IPS-20b (cell line): ENCODE measurements at regions not wholly inside any gene's neighbourhood (a gene's known extent, or its start where the extent isn't known, plus 50 kb on each side); places are given as distances from the start of the nearest gene placed in this dataset.

Experiments
- H3K27ac ChIP-seq: one replicate; pipeline ENCODE4 v1.5.1; 2013; ENCODE audit warnings: low read length
- H3K27me3 ChIP-seq: 2 replicates; pipeline ENCODE4 v1.6.1; 2013; ENCODE audit warnings: mild to moderate bottlenecking, low read length, inconsistent platforms; ENCODE audit not compliant: insufficient read depth
- H3K36me3 ChIP-seq: 2 replicates; pipeline ENCODE4 v1.6.1; 2013; ENCODE audit warnings: low read depth, mild to moderate bottlenecking, inconsistent platforms, low read length, moderate library complexity; ENCODE audit not compliant: insufficient read depth
- H3K4me1 ChIP-seq: 2 replicates; pipeline ENCODE4 v1.6.1; 2013; ENCODE audit warnings: mild to moderate bottlenecking, control low read depth, inconsistent platforms, low read length, moderate library complexity; ENCODE audit not compliant: insufficient read depth
- H3K4me3 ChIP-seq: 2 replicates; pipeline ENCODE4 v1.5.1; 2013; ENCODE audit warnings: mild to moderate bottlenecking, low read length, inconsistent platforms
- H3K9ac ChIP-seq: 2 replicates; pipeline ENCODE4 v1.6.1; 2013; ENCODE audit warnings: low read depth, mild to moderate bottlenecking, inconsistent platforms, low read length, moderate library complexity
- H3K9me3 ChIP-seq: 2 replicates; pipeline ENCODE4 v1.6.1; 2013; ENCODE audit warnings: mild to moderate bottlenecking, low read depth, low read length, inconsistent platforms; ENCODE audit not compliant: insufficient read depth

- H3K27me3 ChIP-seq, result no peaks in the 10 kb centered on the region
- H3K4me3 ChIP-seq, result no peak overlapping the region
- H3K36me3 ChIP-seq, result no peaks in the 10 kb centered on the region
- H3K9ac ChIP-seq, result no peak overlapping the region
- H3K9me3 ChIP-seq, result peaks cover 4% of the 10 kb centered on the region; the same call in 1 of the 2 replicates
- no peaks in the 10 kb centered on the region for H3K4me1 ChIP-seq
- H3K27ac ChIP-seq, result no peak overlapping the region
These were observed 190.6 kb upstream of the HS3ST3A1 start for GRCh38 chr17:13792314-13792713.

DNA sequence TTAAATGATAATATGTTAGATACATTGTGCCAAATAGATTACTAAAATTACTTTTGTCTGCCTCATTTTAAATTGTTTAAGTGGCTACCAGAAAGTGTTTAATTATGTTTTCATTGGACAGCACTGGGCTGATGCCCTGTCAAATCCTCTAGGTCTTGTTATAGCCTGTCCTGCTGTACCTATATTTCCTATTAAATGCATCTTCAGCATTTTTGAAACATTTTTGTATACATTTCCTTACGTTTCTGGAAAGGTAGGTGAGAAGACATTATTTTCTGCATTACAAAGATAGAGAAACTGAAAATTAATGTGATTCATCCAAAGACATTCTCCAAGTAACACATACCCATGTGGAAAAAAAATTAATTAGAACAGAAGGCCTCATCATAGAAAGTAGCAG lies 192.2 kb upstream of the HS3ST3A1 start:
- no peaks in the 10 kb centered on the region for H3K27me3 ChIP-seq
- H3K4me3 ChIP-seq, result no peak overlapping the region
- no peaks in the 10 kb centered on the region for H3K36me3 ChIP-seq
- H3K4me1 ChIP-seq, result no peaks in the 10 kb centered on the region
- no peak overlapping the region for H3K9ac ChIP-seq
- peaks cover 4% of the 10 kb centered on the region; the same call in 1 of the 2 replicates for H3K9me3 ChIP-seq
- no peak overlapping the region for H3K27ac ChIP-seq

GRCh38 chr17:13797863-13798262 lies 196.1 kb upstream of the HS3ST3A1 start:
- Histone ChIP-seq H3K27ac (no peak overlapping the region), H3K27me3 (no peaks in the 10 kb centered on the region), H3K4me1 (no peaks in the 10 kb centered on the region), H3K4me3 (no peak overlapping the region), H3K9ac (no peak overlapping the region), H3K36me3 (no peaks in the 10 kb centered on the region), H3K9me3 (no peaks in the 10 kb centered on the region)

GRCh38 chr17:13806092-13806491 lies 204.4 kb upstream of the HS3ST3A1 start:
- Histone ChIP-seq H3K36me3 (no peaks in the 10 kb centered on the region), H3K4me3 (no peak overlapping the region), H3K27me3 (no peaks in the 10 kb centered on the region), H3K9me3 (no peaks in the 10 kb centered on the region), H3K4me1 (no peaks in the 10 kb centered on the region), H3K9ac (no peak overlapping the region), H3K27ac (no peak overlapping the region)

DNA sequence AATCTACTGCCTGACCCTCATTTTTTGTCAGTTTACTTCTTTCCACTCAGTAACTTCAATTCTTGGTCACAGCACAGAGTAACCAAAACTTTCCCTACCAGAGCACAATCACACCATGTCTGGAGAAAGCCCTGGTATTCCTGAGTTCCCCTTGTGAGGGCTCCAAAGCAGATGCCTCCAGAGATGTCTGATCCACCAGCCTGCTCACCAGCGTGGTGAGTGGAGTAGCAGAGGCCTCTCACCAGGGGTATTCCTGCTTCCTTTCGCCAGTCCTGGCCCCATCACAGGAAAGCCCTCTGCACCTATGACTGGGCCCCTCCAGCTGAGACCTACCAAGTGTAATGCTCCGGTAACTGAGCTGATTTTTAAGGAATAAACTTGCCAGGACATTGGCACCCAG lies 205.4 kb upstream of the HS3ST3A1 start:
- H3K36me3 ChIP-seq, result no peaks in the 10 kb centered on the region

GRCh38 chr17:13812350-13812749 lies 210.6 kb upstream of the HS3ST3A1 start:
- H3K36me3 ChIP-seq, result no peaks in the 10 kb centered on the region
- H3K27ac ChIP-seq, result no peak overlapping the region
- no peak overlapping the region for H3K4me3 ChIP-seq
- H3K9me3 ChIP-seq, result no peaks in the 10 kb centered on the region
- H3K9ac ChIP-seq, result no peak overlapping the region
- no peaks in the 10 kb centered on the region for H3K27me3 ChIP-seq
- no peaks in the 10 kb centered on the region for H3K4me1 ChIP-seq

More for the DNA sequence above, 205.4 kb upstream of the HS3ST3A1 start:
- Histone ChIP-seq H3K9ac (no peak overlapping the region), H3K9me3 (no peaks in the 10 kb centered on the region), H3K4me1 (no peaks in the 10 kb centered on the region), H3K4me3 (no peak overlapping the region), H3K27me3 (no peaks in the 10 kb centered on the region), H3K27ac (no peak overlapping the region)

DNA sequence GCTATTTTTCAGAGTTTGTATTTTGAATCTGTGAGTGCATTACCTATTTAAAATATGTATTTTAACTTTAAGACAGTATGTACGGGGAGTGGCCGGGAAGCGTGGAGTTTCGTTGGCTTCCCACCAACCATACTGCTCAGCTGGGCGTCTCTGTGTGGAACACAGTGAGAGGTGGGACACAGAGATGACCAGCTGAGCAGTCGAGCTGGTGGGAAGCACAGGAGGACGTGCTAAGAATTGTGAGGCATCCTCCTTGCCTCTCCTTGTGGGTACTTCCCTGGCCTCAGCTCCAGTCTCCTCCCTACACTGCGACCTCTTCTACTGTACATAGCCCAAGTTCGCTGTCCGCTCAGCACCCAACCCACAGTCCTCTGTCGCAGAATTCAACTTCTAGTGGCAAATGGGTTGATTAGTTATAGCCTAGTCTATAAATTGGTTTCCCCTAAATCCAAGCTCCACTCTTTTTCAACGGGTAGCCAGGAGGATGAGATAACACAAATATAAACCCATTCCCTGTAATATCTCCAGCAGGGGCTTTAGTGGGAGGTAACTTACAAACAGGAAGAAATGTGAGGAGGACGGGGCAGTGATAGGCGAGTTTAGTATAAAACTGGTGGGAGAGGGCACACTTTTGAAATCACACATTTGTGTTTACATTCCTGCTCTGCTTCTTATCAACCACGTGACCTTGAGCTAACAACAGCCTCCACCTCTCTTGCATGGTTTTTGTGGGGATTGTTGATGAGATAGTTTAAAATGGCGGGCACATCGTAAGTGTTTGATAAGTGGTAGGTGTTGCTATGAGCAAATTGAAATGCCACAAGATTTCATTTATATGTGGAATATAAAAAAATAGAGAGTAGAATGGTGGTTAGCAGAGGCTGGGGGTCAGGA lies 211.9 kb upstream of the HS3ST3A1 start:
- H3K9me3 ChIP-seq, result no peaks in the 10 kb centered on the region
- no peaks in the 10 kb centered on the region for H3K4me1 ChIP-seq
- H3K27me3 ChIP-seq, result no peaks in the 10 kb centered on the region
- no peak overlapping the region for H3K4me3 ChIP-seq
- no peaks in the 10 kb centered on the region for H3K36me3 ChIP-seq
- no peak overlapping the region for H3K27ac ChIP-seq
- no peak overlapping the region for H3K9ac ChIP-seq

DNA sequence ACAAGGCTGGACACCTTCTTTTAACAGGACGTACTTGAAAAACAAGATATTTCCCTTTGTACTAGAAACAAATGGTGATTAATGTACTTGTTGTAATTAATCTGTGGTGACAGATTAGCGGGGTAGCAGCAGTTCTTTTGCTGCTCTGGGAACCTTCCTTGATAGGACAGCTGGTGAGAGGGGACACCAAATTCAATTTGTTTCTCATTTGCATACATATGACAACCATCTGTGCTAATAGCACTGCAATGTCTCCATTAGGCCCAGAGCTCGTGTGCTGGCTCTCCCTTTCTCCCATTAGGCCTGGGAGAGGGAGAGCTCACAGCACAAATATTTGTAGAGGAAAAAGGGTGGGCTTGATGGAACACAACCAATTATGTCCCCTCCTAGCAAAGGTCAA lies 221.0 kb upstream of the HS3ST3A1 start:
- Histone ChIP-seq H3K4me1 (no peaks in the 10 kb centered on the region), H3K27me3 (no peaks in the 10 kb centered on the region), H3K27ac (no peak overlapping the region), H3K9ac (no peak overlapping the region), H3K36me3 (no peaks in the 10 kb centered on the region), H3K4me3 (no peak overlapping the region), H3K9me3 (no peaks in the 10 kb centered on the region)

- H3K27ac ChIP-seq, result no peak overlapping the region
- no peak overlapping the region for H3K4me3 ChIP-seq
- H3K9me3 ChIP-seq, result no peaks in the 10 kb centered on the region
These were observed 223.9 kb upstream of the HS3ST3A1 start for GRCh38 chr17:13825526-13826040.

GRCh38 chr17:13827118-13827517 lies 225.4 kb upstream of the HS3ST3A1 start:
- Histone ChIP-seq H3K27me3 (no peaks in the 10 kb centered on the region), H3K4me3 (no peak overlapping the region), H3K36me3 (no peaks in the 10 kb centered on the region), H3K9me3 (no peaks in the 10 kb centered on the region), H3K27ac (no peak overlapping the region), H3K9ac (no peak overlapping the region), H3K4me1 (no peaks in the 10 kb centered on the region)

More at GRCh38 chr17:13825526-13826040, 223.9 kb upstream of the HS3ST3A1 start:
- Histone ChIP-seq H3K9ac (no peak overlapping the region), H3K36me3 (no peaks in the 10 kb centered on the region), H3K27me3 (no peaks in the 10 kb centered on the region), H3K4me1 (no peaks in the 10 kb centered on the region)

GRCh38 chr17:13833921-13834320 lies 232.2 kb upstream of the HS3ST3A1 start:
- H3K36me3 ChIP-seq, result no peaks in the 10 kb centered on the region
- no peak overlapping the region for H3K27ac ChIP-seq
- no peaks in the 10 kb centered on the region for H3K9me3 ChIP-seq
- H3K9ac ChIP-seq, result no peak overlapping the region
- H3K4me1 ChIP-seq, result no peaks in the 10 kb centered on the region
- no peaks in the 10 kb centered on the region for H3K27me3 ChIP-seq
- H3K4me3 ChIP-seq, result no peak overlapping the region

GRCh38 chr17:13835151-13835550 lies 233.4 kb upstream of the HS3ST3A1 start:
- no peak overlapping the region for H3K9ac ChIP-seq
- H3K27me3 ChIP-seq, result no peaks in the 10 kb centered on the region
- no peaks in the 10 kb centered on the region for H3K4me1 ChIP-seq
- no peaks in the 10 kb centered on the region for H3K36me3 ChIP-seq
- H3K9me3 ChIP-seq, result no peaks in the 10 kb centered on the region
- no peak overlapping the region for H3K27ac ChIP-seq
- no peak overlapping the region for H3K4me3 ChIP-seq
